ENCODE measurements at regions not wholly inside any gene's neighbourhood (a gene's known extent, or its start where the extent isn't known, plus 50 kb on each side); places are given as distances from the start of the nearest gene placed in this dataset.

- H2BK120ac ChIP-seq (ENCODE audit: low read depth, low read length): no peak overlapping the region
- no peaks in the 10 kb centered on the region for H3K79me1 ChIP-seq (ENCODE audit: low read depth, low read length)
- H3K14ac ChIP-seq (ENCODE audit: low read length): no peak overlapping the region
- no peak overlapping the region for H2BK12ac ChIP-seq (ENCODE audit: low read length)
- H3K4me3 ChIP-seq (ENCODE audit: low read length in 2 of 2): no peak overlapping the region
- no peak overlapping the region for H3K23ac ChIP-seq (ENCODE audit: low read depth, low read length, poor library complexity)
- no peak overlapping the region for H2AFZ ChIP-seq (ENCODE audit: low read length)
- no peak overlapping the region for H2BK5ac ChIP-seq (ENCODE audit: low read length)
- H3K18ac ChIP-seq (ENCODE audit: low read length): no peak overlapping the region
- no peak overlapping the region for H4K91ac ChIP-seq (ENCODE audit: low read depth, low read length, poor library complexity)
- H3K36me3 ChIP-seq (replicated peaks in 1 of 2; ENCODE audit: control insufficient read depth in 2 of 2, insufficient read depth in 2 of 2, low read length in 2 of 2): no peaks in the 10 kb centered on the region
- no peak overlapping the region for H2BK15ac ChIP-seq (ENCODE audit: low read length)
- no peak for DNase-seq (ENCODE audit: low spot score)
- H2AK5ac ChIP-seq (ENCODE audit: low read depth, low read length): no peak overlapping the region
- H3K9me3 ChIP-seq (replicated peaks in 1 of 2; ENCODE audit: control insufficient read depth in 2 of 2, insufficient read depth in 1 of 2, low read depth in 1 of 2, low read length in 2 of 2): no peaks in the 10 kb centered on the region
- H3K27me3 ChIP-seq (ENCODE audit: control insufficient read depth in 3 of 3, insufficient read depth in 3 of 3, low read depth in 1 of 3, low read length in 3 of 3): no peaks in the 10 kb centered on the region
- no CpG with 5 or more reads among the region's 3 CpGs for WGBS, 2 donors (ENCODE audit: extremely low coverage in 2 of 2, insufficient read length in 2 of 2, insufficient replicate concordance in 1 of 2)
- no peak overlapping the region for H3K4ac ChIP-seq (ENCODE audit: low read length)
- no peak overlapping the region for H3K4me2 ChIP-seq (ENCODE audit: insufficient read depth, low read length, poor library complexity, severe bottlenecking)
- no peak overlapping the region for H3K27ac ChIP-seq (replicated peaks; ENCODE audit: low read length)
- no peak overlapping the region for H3K9ac ChIP-seq (ENCODE audit: low read depth, low read length, poor library complexity)
- no peak overlapping the region for H4K8ac ChIP-seq (ENCODE audit: low read depth, low read length)
- peaks cover 0 to 7% of the 10 kb centered on the region in 2 donors for H3K4me1 ChIP-seq (ENCODE audit: control insufficient read depth in 2 of 2, insufficient read depth in 1 of 2, low read depth in 1 of 2, low read length in 2 of 2)
Measured at GRCh38 chr11:104738918-104739317, 159.3 kb downstream of the CASP12 start.

GRCh38 chr11:104738208-104738607, 160.1 kb downstream of the CASP12 start:
- Histone ChIP-seq H3K9me3 (replicated peaks in 1 of 2; ENCODE audit: control insufficient read depth in 2 of 2, insufficient read depth in 1 of 2, low read depth in 1 of 2, low read length in 2 of 2) (no peaks in the 10 kb centered on the region), H3K18ac (ENCODE audit: low read length) (no peak overlapping the region), H3K4me2 (ENCODE audit: insufficient read depth, low read length, poor library complexity, severe bottlenecking) (no peak overlapping the region), H2BK120ac (ENCODE audit: low read depth, low read length) (no peak overlapping the region), H2AFZ (ENCODE audit: low read length) (no peak overlapping the region), H3K9ac (ENCODE audit: low read depth, low read length, poor library complexity) (no peak overlapping the region), H3K4me1 (ENCODE audit: control insufficient read depth in 2 of 2, insufficient read depth in 1 of 2, low read depth in 1 of 2, low read length in 2 of 2) (peaks cover 0 to 7% of the 10 kb centered on the region in 2 donors), H2AK5ac (ENCODE audit: low read depth, low read length) (no peak overlapping the region), H3K27ac (replicated peaks; ENCODE audit: low read length) (no peak overlapping the region), H2BK5ac (ENCODE audit: low read length) (no peak overlapping the region), H3K36me3 (replicated peaks in 1 of 2; ENCODE audit: control insufficient read depth in 2 of 2, insufficient read depth in 2 of 2, low read length in 2 of 2) (no peaks in the 10 kb centered on the region), H2BK12ac (ENCODE audit: low read length) (no peak overlapping the region), H3K23ac (ENCODE audit: low read depth, low read length, poor library complexity) (no peak overlapping the region), H3K14ac (ENCODE audit: low read length) (no peak overlapping the region), H3K4me3 (ENCODE audit: low read length in 2 of 2) (no peak overlapping the region), H3K79me1 (ENCODE audit: low read depth, low read length) (no peaks in the 10 kb centered on the region), H3K4ac (ENCODE audit: low read length) (no peak overlapping the region), H2BK15ac (ENCODE audit: low read length) (no peak overlapping the region), H3K27me3 (ENCODE audit: control insufficient read depth in 3 of 3, insufficient read depth in 3 of 3, low read depth in 1 of 3, low read length in 3 of 3) (no peaks in the 10 kb centered on the region), H4K8ac (ENCODE audit: low read depth, low read length) (no peak overlapping the region), H4K91ac (ENCODE audit: low read depth, low read length, poor library complexity) (no peak overlapping the region)
- WGBS, 2 donors (ENCODE audit: extremely low coverage in 2 of 2, insufficient read length in 2 of 2, insufficient replicate concordance in 1 of 2): no CpG with 5 or more reads among the region's 4 CpGs
- DNase-seq (ENCODE audit: low spot score): no peak

- Histone ChIP-seq H3K79me1 (ENCODE audit: low read depth, low read length) (no peaks in the 10 kb centered on the region), H4K8ac (ENCODE audit: low read depth, low read length) (no peak overlapping the region), H2BK12ac (ENCODE audit: low read length) (no peak overlapping the region), H3K4ac (ENCODE audit: low read length) (no peak overlapping the region), H3K36me3 (replicated peaks in 1 of 2; ENCODE audit: control insufficient read depth in 2 of 2, insufficient read depth in 2 of 2, low read length in 2 of 2) (no peaks in the 10 kb centered on the region), H2BK5ac (ENCODE audit: low read length) (no peak overlapping the region), H3K27me3 (ENCODE audit: control insufficient read depth in 3 of 3, insufficient read depth in 3 of 3, low read depth in 1 of 3, low read length in 3 of 3) (no peaks in the 10 kb centered on the region), H2AFZ (ENCODE audit: low read length) (no peak overlapping the region), H3K9ac (ENCODE audit: low read depth, low read length, poor library complexity) (no peak overlapping the region), H2BK120ac (ENCODE audit: low read depth, low read length) (no peak overlapping the region), H3K23ac (ENCODE audit: low read depth, low read length, poor library complexity) (no peak overlapping the region), H3K27ac (replicated peaks; ENCODE audit: low read length) (no peak overlapping the region), H3K4me2 (ENCODE audit: insufficient read depth, low read length, poor library complexity, severe bottlenecking) (no peak overlapping the region), H2BK15ac (ENCODE audit: low read length) (no peak overlapping the region), H3K9me3 (replicated peaks in 1 of 2; ENCODE audit: control insufficient read depth in 2 of 2, insufficient read depth in 1 of 2, low read depth in 1 of 2, low read length in 2 of 2) (no peaks in the 10 kb centered on the region), H3K4me1 (ENCODE audit: control insufficient read depth in 2 of 2, insufficient read depth in 1 of 2, low read depth in 1 of 2, low read length in 2 of 2) (peaks cover 0 to 7% of the 10 kb centered on the region in 2 donors), H3K18ac (ENCODE audit: low read length) (no peak overlapping the region), H4K91ac (ENCODE audit: low read depth, low read length, poor library complexity) (no peak overlapping the region), H3K4me3 (ENCODE audit: low read length in 2 of 2) (no peak overlapping the region), H2AK5ac (ENCODE audit: low read depth, low read length) (no peak overlapping the region), H3K14ac (ENCODE audit: low read length) (no peak overlapping the region)
- DNase-seq (ENCODE audit: low spot score): no peak
- WGBS, 2 donors (ENCODE audit: extremely low coverage in 2 of 2, insufficient read length in 2 of 2, insufficient replicate concordance in 1 of 2): no CpG with 5 or more reads among the region's 2 CpGs
Measured at GRCh38 chr11:104736502-104736901, 161.8 kb downstream of the CASP12 start.

- Histone ChIP-seq H2AFZ (ENCODE audit: low read length) (no peak overlapping the region), H2AK5ac (ENCODE audit: low read depth, low read length) (no peak overlapping the region), H3K36me3 (replicated peaks in 1 of 2; ENCODE audit: control insufficient read depth in 2 of 2, insufficient read depth in 2 of 2, low read length in 2 of 2) (no peaks in the 10 kb centered on the region), H4K8ac (ENCODE audit: low read depth, low read length) (no peak overlapping the region), H3K18ac (ENCODE audit: low read length) (no peak overlapping the region), H4K91ac (ENCODE audit: low read depth, low read length, poor library complexity) (no peak overlapping the region), H2BK5ac (ENCODE audit: low read length) (no peak overlapping the region), H2BK12ac (ENCODE audit: low read length) (no peak overlapping the region), H3K27me3 (ENCODE audit: control insufficient read depth in 3 of 3, insufficient read depth in 3 of 3, low read depth in 1 of 3, low read length in 3 of 3) (no peaks in the 10 kb centered on the region), H3K27ac (replicated peaks; ENCODE audit: low read length) (no peak overlapping the region), H2BK15ac (ENCODE audit: low read length) (no peak overlapping the region), H3K4me1 (ENCODE audit: control insufficient read depth in 2 of 2, insufficient read depth in 1 of 2, low read depth in 1 of 2, low read length in 2 of 2) (peaks cover 0 to 7% of the 10 kb centered on the region in 2 donors), H3K9ac (ENCODE audit: low read depth, low read length, poor library complexity) (no peak overlapping the region), H3K4me2 (ENCODE audit: insufficient read depth, low read length, poor library complexity, severe bottlenecking) (no peak overlapping the region), H2BK120ac (ENCODE audit: low read depth, low read length) (no peak overlapping the region), H3K23ac (ENCODE audit: low read depth, low read length, poor library complexity) (no peak overlapping the region), H3K4me3 (ENCODE audit: low read length in 2 of 2) (no peak overlapping the region), H3K9me3 (replicated peaks in 1 of 2; ENCODE audit: control insufficient read depth in 2 of 2, insufficient read depth in 1 of 2, low read depth in 1 of 2, low read length in 2 of 2) (no peaks in the 10 kb centered on the region), H3K14ac (ENCODE audit: low read length) (no peak overlapping the region), H3K79me1 (ENCODE audit: low read depth, low read length) (no peaks in the 10 kb centered on the region), H3K4ac (ENCODE audit: low read length) (no peak overlapping the region)
- DNase-seq (ENCODE audit: low spot score): no peak
Measured at GRCh38 chr11:104734998-104735397, 163.3 kb downstream of the CASP12 start.

Data from neuronal stem cell (in vitro differentiated cells).